ENCODE measurements at regions not wholly inside any gene's neighbourhood (a gene's known extent, or its start where the extent isn't known, plus 50 kb on each side); places are given as distances from the start of the nearest gene placed in this dataset.

DNA sequence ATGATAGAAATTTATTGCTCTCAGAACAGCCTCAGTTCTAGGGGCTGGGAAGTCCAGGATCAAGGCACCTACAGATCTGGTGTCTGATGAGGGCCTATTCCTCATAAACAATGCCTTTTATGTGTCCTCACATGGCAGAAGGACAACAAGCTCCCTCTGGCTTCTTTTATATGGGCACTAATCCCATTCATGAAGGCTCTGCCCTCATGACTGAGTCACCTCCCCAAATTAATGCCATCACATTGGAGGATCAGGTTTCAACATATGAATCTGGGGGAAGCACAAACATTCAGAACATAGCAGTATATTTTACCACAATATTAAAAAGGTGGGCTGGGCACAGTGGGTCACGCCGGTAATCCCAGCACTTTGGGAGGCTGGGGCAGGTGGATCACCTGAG lies 58.5 kb upstream of the CCN6 start:
- TF ChIP-seq, protein P1, sequence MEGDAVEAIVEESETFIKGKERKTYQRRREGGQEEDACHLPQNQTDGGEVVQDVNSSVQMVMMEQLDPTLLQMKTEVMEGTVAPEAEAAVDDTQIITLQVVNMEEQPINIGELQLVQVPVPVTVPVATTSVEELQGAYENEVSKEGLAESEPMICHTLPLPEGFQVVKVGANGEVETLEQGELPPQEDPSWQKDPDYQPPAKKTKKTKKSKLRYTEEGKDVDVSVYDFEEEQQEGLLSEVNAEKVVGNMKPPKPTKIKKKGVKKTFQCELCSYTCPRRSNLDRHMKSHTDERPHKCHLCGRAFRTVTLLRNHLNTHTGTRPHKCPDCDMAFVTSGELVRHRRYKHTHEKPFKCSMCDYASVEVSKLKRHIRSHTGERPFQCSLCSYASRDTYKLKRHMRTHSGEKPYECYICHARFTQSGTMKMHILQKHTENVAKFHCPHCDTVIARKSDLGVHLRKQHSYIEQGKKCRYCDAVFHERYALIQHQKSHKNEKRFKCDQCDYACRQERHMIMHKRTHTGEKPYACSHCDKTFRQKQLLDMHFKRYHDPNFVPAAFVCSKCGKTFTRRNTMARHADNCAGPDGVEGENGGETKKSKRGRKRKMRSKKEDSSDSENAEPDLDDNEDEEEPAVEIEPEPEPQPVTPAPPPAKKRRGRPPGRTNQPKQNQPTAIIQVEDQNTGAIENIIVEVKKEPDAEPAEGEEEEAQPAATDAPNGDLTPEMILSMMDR (IDR thresholded peaks at IDR 0.05), result no peak
- no peak for TF ChIP-seq POLR2A (IDR thresholded peaks at IDR 0.05)

Data from testis (tissue), 2 donors.